IgD-negative memory B cell (primary cell): ENCODE measurements at regions not wholly inside any gene's neighbourhood (a gene's known extent, or its start where the extent isn't known, plus 50 kb on each side); places are given as distances from the start of the nearest gene placed in this dataset.
"Not testable (repeated sequence)": the region's sequence is repeated elsewhere in the genome, so short reads cannot be mapped to it uniquely, and the experiment has no call there.

ENCODE experiments used
- H3K27ac Mint-ChIP-seq, 3 donors: one replicate each; pipeline ENCODE4 v1.8.0; 2020 to 2022; ENCODE audit warnings: mild to moderate bottlenecking in 3 of 3, mixed read lengths in 3 of 3, moderate library complexity in 1 of 3
- H3K27me3 Mint-ChIP-seq: one replicate; pipeline ENCODE4 v1.8.0; 2021; ENCODE audit warnings: mixed read lengths
- H3K36me3 Mint-ChIP-seq: one replicate; pipeline ENCODE4 v1.8.0; 2020; ENCODE audit warnings: mild to moderate bottlenecking, mixed read lengths
- H3K4me1 Mint-ChIP-seq, 3 donors: one replicate each; pipeline ENCODE4 v1.8.0; 2020 to 2022; ENCODE audit warnings: mixed read lengths in 3 of 3, mild to moderate bottlenecking in 1 of 3
- H3K4me3 Mint-ChIP-seq, 4 donors: one replicate each; pipeline ENCODE4 v1.8.0; 2020 to 2022; ENCODE audit warnings: mild to moderate bottlenecking in 4 of 4, mixed read lengths in 4 of 4, moderate library complexity in 3 of 4
- H3K9me3 Mint-ChIP-seq, 3 donors: one replicate each; pipeline ENCODE4 v1.8.0; 2020 to 2021; ENCODE audit warnings: mixed read lengths in 3 of 3, mild to moderate bottlenecking in 1 of 3

GRCh38 chr1:191498825-191499224 is 659.4 kb upstream of the RGS18 start:
- H3K36me3 Mint-ChIP-seq, result no peaks in the 10 kb centered on the region
- no peak overlapping the region for H3K27ac Mint-ChIP-seq
- H3K9me3 Mint-ChIP-seq, result peaks cover 0 to 4% (median 0%) of the 10 kb centered on the region in 3 donors
- H3K4me3 Mint-ChIP-seq, result no peak overlapping the region
- no peaks in the 10 kb centered on the region for H3K27me3 Mint-ChIP-seq
- H3K4me1 Mint-ChIP-seq, result no peaks in the 10 kb centered on the region

- Mint-ChIP-seq H3K27me3 (no peaks in the 10 kb centered on the region), H3K9me3 (peaks cover 0 to 5% (median 1%) of the 10 kb centered on the region in 3 donors), H3K27ac (no peak overlapping the region), H3K4me1 (no peaks in the 10 kb centered on the region), H3K4me3 (no peak overlapping the region), H3K36me3 (no peaks in the 10 kb centered on the region)
Measured at GRCh38 chr1:191504999-191505398, 653.3 kb upstream of the RGS18 start.

DNA sequence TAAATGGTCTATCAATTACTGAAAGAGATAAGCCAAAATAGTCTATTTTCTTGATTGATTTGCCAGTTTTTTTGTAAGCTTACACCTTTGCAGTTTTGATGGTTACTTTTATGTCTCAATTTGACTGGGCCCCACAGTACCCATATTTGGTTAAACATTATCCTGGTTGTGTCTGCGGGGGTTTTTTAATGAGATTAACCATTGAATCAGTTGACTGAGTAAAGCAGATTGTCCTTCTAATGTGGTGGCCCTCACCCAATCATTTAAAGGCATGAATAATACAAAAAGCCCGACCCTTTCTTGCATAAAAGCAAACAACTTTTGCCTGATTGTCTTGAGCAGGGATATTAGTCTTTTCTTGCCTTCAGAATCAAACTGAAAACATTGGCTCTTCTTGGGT is 650.0 kb upstream of the RGS18 start:
- H3K27ac Mint-ChIP-seq, result no peak overlapping the region
- no peak overlapping the region for H3K4me3 Mint-ChIP-seq
- no peaks in the 10 kb centered on the region for H3K4me1 Mint-ChIP-seq
- H3K36me3 Mint-ChIP-seq, result no peaks in the 10 kb centered on the region
- peaks cover 2 to 15% (median 3%) of the 10 kb centered on the region in 3 donors for H3K9me3 Mint-ChIP-seq
- no peaks in the 10 kb centered on the region for H3K27me3 Mint-ChIP-seq

DNA sequence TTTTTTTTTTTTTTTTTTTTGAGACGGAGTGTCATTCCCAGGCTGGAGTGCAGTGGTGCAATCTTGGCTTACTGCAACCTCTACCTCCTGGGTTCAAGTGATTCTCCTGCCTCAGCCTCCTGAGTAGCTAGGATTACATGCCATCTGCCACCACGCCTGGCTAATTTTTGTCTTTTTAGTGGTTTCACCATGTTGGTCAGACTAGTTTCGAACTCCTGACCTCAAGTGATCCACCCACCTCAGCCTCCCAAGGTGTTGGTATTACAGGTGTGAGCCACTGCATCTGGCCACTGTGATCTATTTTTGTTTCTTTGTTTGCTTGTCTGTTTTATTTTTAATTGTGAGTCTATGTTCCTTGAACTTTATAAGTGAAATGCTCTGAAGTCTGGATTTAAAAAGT is 646.8 kb upstream of the RGS18 start:
- not testable (repeated sequence) for H3K27me3 Mint-ChIP-seq, H3K27ac Mint-ChIP-seq, H3K4me3 Mint-ChIP-seq, H3K36me3 Mint-ChIP-seq, H3K4me1 Mint-ChIP-seq
- peaks cover 2 to 15% (median 4%) of the 10 kb centered on the region in 3 donors for H3K9me3 Mint-ChIP-seq

GRCh38 chr1:191517826-191518225 is 640.4 kb upstream of the RGS18 start:
- Mint-ChIP-seq H3K27me3 (no peaks in the 10 kb centered on the region), H3K9me3 (peaks cover 1 to 2% (median 2%) of the 10 kb centered on the region in 3 donors), H3K4me1 (no peaks in the 10 kb centered on the region), H3K36me3 (no peaks in the 10 kb centered on the region), H3K27ac (no peak overlapping the region), H3K4me3 (no peak overlapping the region)

- no peaks in the 10 kb centered on the region for H3K36me3 Mint-ChIP-seq
- H3K9me3 Mint-ChIP-seq, result peaks cover 0 to 2% (median 0%) of the 10 kb centered on the region in 3 donors
- no peaks in the 10 kb centered on the region for H3K27me3 Mint-ChIP-seq
- H3K27ac Mint-ChIP-seq, result no peak overlapping the region
- no peak overlapping the region for H3K4me3 Mint-ChIP-seq
- H3K4me1 Mint-ChIP-seq, result no peaks in the 10 kb centered on the region
Measured at GRCh38 chr1:191519519-191519918, 638.7 kb upstream of the RGS18 start.

DNA sequence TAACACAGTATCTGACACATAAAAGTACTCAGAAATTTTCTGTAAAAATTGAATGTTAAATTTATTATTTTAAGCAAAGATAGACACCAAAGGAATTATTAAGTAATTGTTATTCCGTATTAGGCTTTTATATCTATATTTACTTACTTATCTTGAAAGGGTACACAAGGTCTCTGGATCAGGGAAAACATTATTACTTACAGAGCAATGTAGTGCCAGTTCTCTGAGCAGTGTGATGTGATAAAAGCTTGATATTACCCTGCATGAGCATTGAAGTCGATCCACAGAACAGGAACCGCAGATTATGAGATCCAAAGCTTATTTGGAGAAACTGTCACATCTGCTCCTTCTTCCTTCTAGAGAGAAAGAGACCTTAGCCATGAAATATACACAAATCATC is 637.9 kb upstream of the RGS18 start:
- H3K9me3 Mint-ChIP-seq, result peaks cover 0 to 4% (median 0%) of the 10 kb centered on the region in 3 donors
- H3K27ac Mint-ChIP-seq, result no peak overlapping the region
- no peak overlapping the region for H3K4me3 Mint-ChIP-seq
- no peaks in the 10 kb centered on the region for H3K27me3 Mint-ChIP-seq
- H3K36me3 Mint-ChIP-seq, result no peaks in the 10 kb centered on the region
- H3K4me1 Mint-ChIP-seq, result no peaks in the 10 kb centered on the region

DNA sequence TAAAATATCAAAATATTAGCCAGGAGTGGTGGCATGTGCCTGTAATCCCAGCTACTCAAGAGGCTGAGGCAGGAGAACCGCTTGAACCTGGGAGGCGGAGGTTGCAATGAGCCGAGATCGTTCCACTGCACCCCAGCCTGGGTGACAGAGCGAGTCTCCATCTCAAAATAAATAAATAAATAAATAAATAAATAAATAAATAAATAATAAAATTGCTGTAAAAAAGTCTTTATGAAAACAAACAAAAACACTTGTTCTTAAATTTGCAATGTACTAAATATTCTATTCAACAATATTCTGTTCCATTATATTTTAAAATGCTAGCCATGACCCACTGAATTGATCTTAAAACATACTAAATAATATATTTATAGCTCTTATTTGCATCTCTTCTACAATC is 632.3 kb upstream of the RGS18 start:
- not testable (repeated sequence) for H3K9me3 Mint-ChIP-seq, H3K27ac Mint-ChIP-seq, H3K4me1 Mint-ChIP-seq, H3K4me3 Mint-ChIP-seq, H3K27me3 Mint-ChIP-seq, H3K36me3 Mint-ChIP-seq

- Mint-ChIP-seq H3K36me3 (no peaks in the 10 kb centered on the region), H3K27ac (no peak overlapping the region), H3K4me1 (no peaks in the 10 kb centered on the region), H3K4me3 (no peak overlapping the region), H3K27me3 (no peaks in the 10 kb centered on the region), H3K9me3 (peaks cover 4 to 6% (median 5%) of the 10 kb centered on the region in 3 donors)
Measured at GRCh38 chr1:191528275-191528674, 630.0 kb upstream of the RGS18 start.

- H3K36me3 Mint-ChIP-seq, result no peaks in the 10 kb centered on the region
Measured at GRCh38 chr1:191530928-191531327, 627.3 kb upstream of the RGS18 start.

DNA sequence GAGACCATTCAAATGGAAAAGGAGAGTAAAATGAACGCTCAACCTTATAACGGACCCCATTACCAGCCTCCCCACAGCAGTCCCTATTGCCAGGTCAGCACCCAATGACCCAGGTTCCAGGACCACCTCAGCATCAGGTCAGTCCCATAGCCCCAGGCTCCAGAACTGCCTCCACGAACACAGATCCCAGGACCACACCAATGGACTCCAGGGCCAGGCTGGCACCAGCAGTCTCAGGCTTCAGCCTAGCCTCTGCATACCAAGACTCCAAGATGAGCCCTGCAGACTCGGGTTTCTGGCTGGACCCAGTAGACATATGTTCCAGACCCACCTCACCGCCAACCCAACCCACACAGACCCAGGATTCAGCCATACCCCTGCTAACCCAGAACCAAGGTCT is 625.0 kb upstream of the RGS18 start:
- H3K27ac Mint-ChIP-seq, result no peak overlapping the region
- no peaks in the 10 kb centered on the region for H3K36me3 Mint-ChIP-seq
- H3K4me3 Mint-ChIP-seq, result no peak overlapping the region
- peaks cover 2 to 5% (median 4%) of the 10 kb centered on the region in 3 donors for H3K9me3 Mint-ChIP-seq
- H3K4me1 Mint-ChIP-seq, result no peaks in the 10 kb centered on the region
- H3K27me3 Mint-ChIP-seq, result no peaks in the 10 kb centered on the region

More at GRCh38 chr1:191530928-191531327, 627.3 kb upstream of the RGS18 start:
- Mint-ChIP-seq H3K4me1 (no peaks in the 10 kb centered on the region), H3K4me3 (no peak overlapping the region), H3K9me3 (peaks cover 2 to 6% (median 5%) of the 10 kb centered on the region in 3 donors), H3K27me3 (no peaks in the 10 kb centered on the region), H3K27ac (no peak overlapping the region)

DNA sequence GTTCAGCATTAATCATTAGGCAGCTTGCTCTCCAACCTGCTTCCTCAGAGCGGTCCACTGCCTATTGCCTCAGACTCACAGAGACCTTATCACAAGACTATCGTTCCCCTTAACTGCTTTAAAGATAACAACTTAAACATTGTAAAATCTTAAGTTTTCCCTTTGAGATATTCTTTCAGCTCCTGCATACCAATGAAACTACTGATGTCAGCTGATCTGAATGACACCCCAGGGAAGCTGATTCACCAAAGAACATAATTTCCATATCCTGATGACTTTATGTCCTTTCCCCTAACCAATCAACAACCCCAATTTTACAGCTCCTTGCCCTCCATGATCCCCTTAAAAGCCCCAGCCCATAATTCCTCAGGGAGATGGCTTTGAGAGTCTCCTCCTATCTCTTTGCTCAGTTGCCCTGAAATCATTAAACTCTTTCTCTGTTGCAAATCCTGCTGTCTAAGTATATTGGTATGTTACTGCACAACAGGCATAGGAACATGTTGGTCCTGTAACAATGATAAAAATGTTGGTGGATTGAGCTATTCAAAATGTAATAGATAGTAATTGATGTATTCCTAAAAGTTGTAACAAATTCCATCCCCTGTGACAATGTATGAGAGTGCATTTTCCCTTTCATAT is 621.4 kb upstream of the RGS18 start:
- no peak overlapping the region for H3K27ac Mint-ChIP-seq
- no peak overlapping the region for H3K4me3 Mint-ChIP-seq
- H3K27me3 Mint-ChIP-seq, result no peaks in the 10 kb centered on the region
- peaks cover 0 to 2% (median 2%) of the 10 kb centered on the region in 3 donors for H3K9me3 Mint-ChIP-seq
- H3K4me1 Mint-ChIP-seq, result no peaks in the 10 kb centered on the region
- H3K36me3 Mint-ChIP-seq, result no peaks in the 10 kb centered on the region

DNA sequence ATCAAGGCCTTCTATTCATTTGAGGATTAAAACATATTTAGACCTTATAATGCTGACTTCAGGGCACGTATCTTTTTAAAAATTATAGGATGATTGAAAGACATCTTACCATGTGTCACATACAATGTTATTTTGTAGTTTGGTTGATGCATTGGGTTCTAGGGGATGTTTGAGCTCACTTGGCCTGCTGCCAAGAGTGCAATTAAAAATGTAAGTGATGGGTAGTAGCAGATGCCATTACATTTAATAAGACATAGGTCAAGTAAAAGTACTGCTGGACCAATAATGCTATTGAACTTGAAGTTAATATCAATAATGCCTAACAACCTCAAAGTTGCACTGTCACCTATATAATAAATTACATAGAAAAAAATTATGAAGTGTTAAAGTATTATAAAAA is 616.5 kb upstream of the RGS18 start:
- Mint-ChIP-seq H3K4me1 (no peaks in the 10 kb centered on the region), H3K27ac (no peak overlapping the region), H3K4me3 (no peak overlapping the region), H3K36me3 (no peaks in the 10 kb centered on the region), H3K27me3 (no peaks in the 10 kb centered on the region), H3K9me3 (peaks cover 0 to 4% (median 2%) of the 10 kb centered on the region in 3 donors)

DNA sequence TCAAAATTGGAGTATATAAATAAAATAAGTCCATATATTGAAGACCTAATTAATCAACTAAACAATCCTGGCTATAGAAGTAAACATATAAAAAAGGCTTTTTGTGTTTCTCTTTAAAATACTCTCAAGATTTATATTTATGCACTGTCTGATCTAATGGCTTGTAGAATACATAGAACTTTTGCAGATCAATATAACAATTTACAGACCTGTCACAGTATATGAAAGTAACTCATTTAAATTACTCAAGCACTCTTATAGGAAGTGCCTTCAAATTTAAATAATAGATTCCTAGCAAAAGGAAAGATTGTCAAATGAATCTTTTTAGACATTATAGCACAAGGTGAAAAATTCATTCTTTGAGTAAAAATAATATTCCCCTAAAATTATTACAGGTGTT is 615.8 kb upstream of the RGS18 start:
- Mint-ChIP-seq H3K9me3 (peaks cover 0 to 2% (median 2%) of the 10 kb centered on the region in 3 donors), H3K36me3 (no peaks in the 10 kb centered on the region), H3K27me3 (no peaks in the 10 kb centered on the region), H3K4me1 (no peaks in the 10 kb centered on the region), H3K27ac (no peak overlapping the region), H3K4me3 (no peak overlapping the region)

DNA sequence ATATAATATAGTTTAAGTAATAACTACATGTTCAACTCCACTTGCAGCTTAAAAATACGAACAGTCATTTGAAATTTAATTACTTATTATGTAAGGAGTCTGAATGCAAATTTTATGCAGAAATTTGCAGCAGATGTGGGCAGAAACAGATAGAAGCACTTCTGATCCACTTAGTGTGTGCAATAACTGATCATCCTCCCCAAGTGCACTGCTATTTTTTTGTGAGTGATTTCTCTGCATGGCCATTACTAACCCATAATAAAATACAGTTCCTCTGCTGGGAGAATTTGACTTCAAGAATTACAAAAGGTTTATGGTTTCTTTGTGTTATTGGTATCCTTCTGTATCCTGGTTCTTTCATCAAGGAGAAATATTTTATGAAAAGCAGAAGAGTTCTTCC is 611.5 kb upstream of the RGS18 start:
- no peaks in the 10 kb centered on the region for H3K4me1 Mint-ChIP-seq

GRCh38 chr1:191551019-191551418 is 607.2 kb upstream of the RGS18 start:
- H3K27ac Mint-ChIP-seq, result no peak overlapping the region
- H3K36me3 Mint-ChIP-seq, result no peaks in the 10 kb centered on the region
- H3K27me3 Mint-ChIP-seq, result no peaks in the 10 kb centered on the region
- peaks cover 0 to 2% (median 0%) of the 10 kb centered on the region in 3 donors for H3K4me1 Mint-ChIP-seq
- peaks cover 0 to 3% (median 2%) of the 10 kb centered on the region in 3 donors for H3K9me3 Mint-ChIP-seq
- no peak overlapping the region for H3K4me3 Mint-ChIP-seq

More for the DNA sequence above, 611.5 kb upstream of the RGS18 start:
- Mint-ChIP-seq H3K36me3 (no peaks in the 10 kb centered on the region), H3K4me3 (no peak overlapping the region), H3K9me3 (peaks cover 0 to 5% (median 0%) of the 10 kb centered on the region in 3 donors), H3K27ac (no peak overlapping the region), H3K27me3 (no peaks in the 10 kb centered on the region)
